ENCODE measurements at regions not wholly inside any gene's neighbourhood (a gene's known extent, or its start where the extent isn't known, plus 50 kb on each side); places are given as distances from the start of the nearest gene placed in this dataset.

DNA sequence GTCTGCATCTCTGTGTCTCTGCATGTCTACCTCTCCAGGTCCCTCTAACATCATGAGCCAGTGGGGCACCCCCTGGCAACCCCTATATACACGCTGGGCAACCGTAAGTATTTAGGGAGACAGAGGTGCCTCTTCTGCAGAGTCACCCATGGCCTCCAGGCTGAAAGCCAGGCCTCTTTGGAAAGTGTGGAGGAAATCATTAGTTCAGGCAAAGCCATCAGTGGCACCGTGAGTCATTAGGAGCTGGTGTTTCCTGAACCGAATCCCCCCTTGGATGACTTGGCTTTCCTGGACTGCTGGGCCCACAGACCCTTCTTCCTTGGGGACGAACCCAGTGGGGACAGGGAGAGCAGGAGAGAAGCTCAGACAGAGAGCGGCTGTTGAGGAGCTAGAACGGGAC lies 174.8 kb downstream of the OLFM1 start:
- no peak for DNase-seq (ENCODE audit: low read depth in 1 of 2, low spot score in 1 of 2)
- TF ChIP-seq PHF8 (IDR thresholded peaks at IDR 0.05; ENCODE audit: borderline replicate concordance, low read depth), result no peak
- no peak for TF ChIP-seq CBX8 (IDR thresholded peaks at IDR 0.05)
- no peak for TF ChIP-seq RAD21 (conservative IDR thresholded peaks at IDR 0.05 in 1 of 2, IDR thresholded peaks at IDR 0.05 in 1 of 2)
- TF ChIP-seq SMC3 (IDR thresholded peaks at IDR 0.05), result no peak
- TF ChIP-seq SREBF2 (IDR thresholded peaks at IDR 0.05), result no peak
- no peak for TF ChIP-seq HEYL (CRISPR knock-in tag; IDR thresholded peaks at IDR 0.05)
- TF ChIP-seq, protein P1, sequence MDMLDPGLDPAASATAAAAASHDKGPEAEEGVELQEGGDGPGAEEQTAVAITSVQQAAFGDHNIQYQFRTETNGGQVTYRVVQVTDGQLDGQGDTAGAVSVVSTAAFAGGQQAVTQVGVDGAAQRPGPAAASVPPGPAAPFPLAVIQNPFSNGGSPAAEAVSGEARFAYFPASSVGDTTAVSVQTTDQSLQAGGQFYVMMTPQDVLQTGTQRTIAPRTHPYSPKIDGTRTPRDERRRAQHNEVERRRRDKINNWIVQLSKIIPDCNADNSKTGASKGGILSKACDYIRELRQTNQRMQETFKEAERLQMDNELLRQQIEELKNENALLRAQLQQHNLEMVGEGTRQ (IDR thresholded peaks at IDR 0.05), result no peak
- TF ChIP-seq CHD4 (IDR thresholded peaks at IDR 0.05; ENCODE audit: borderline replicate concordance), result no peak
- TF ChIP-seq TP53 (CRISPR knock-in tag; IDR thresholded peaks at IDR 0.05), result no peak
- no peak for TF ChIP-seq NR3C1 (IDR thresholded peaks at IDR 0.05)
- TF ChIP-seq ATOH8 (CRISPR knock-in tag; IDR thresholded peaks at IDR 0.05; ENCODE audit: low read depth), result no peak
- TF ChIP-seq MAZ (IDR thresholded peaks at IDR 0.05; ENCODE audit: borderline replicate concordance, low read depth, low read length), result no peak
- TF ChIP-seq HOXB5 (CRISPR knock-in tag; IDR thresholded peaks at IDR 0.05), result no peak
- no peak for TF ChIP-seq CHD2 (IDR thresholded peaks at IDR 0.05; ENCODE audit: low read length, partially characterized antibody)
- no peak for TF ChIP-seq RFX5 (IDR thresholded peaks at IDR 0.05)
- no peak for TF ChIP-seq ZSCAN20 (CRISPR knock-in tag; IDR thresholded peaks at IDR 0.05)
- H3K4me2 ChIP-seq, result no peak overlapping the region
- CTCF ChIA-PET, result no interaction called here
- H3K27ac ChIP-seq, result no peak overlapping the region
- FAIRE-seq, result no peak
- ATAC-seq, result no peak
- no peaks in the 10 kb centered on the region for H3K9me3 ChIP-seq
- POLR2A ChIA-PET, result no interaction called here
- no peak overlapping the region for H3K4me3 ChIP-seq
- no peaks in the 10 kb centered on the region for H3K4me1 ChIP-seq
- WGBS (ENCODE audit: missing lambda C conversion rate), result 39% methylated on average over 7 of the region's 7 CpGs

GRCh38 chr9:135263511-135263910 lies 176.0 kb downstream of the OLFM1 start:
- WGBS (ENCODE audit: missing lambda C conversion rate), result 11% methylated on average over 2 of the region's 5 CpGs
- CTCF ChIA-PET, result interaction anchor here (1.8 kb wide), 1 partner anchor 149 kb away, joined by 4 read pairs; no protein-coding TSS in a partner anchor
- no peak overlapping the region for H3K4me3 ChIP-seq
- ATAC-seq (no peak; a peak in 2 of 6 replicates), DNase-seq (ENCODE audit: low read depth in 1 of 2, low spot score in 1 of 2) (no peak), FAIRE-seq (no peak)
- POLR2A ChIA-PET, result no interaction called here
- H3K4me1 ChIP-seq, result no peaks in the 10 kb centered on the region
- no peak for TF ChIP-seq SMC3 (IDR thresholded peaks at IDR 0.05)
- no peak for TF ChIP-seq REST (IDR thresholded peaks at IDR 0.05)
- TF ChIP-seq FOXS1 (CRISPR knock-in tag; IDR thresholded peaks at IDR 0.05), result no peak
- no peak for TF ChIP-seq PHF8 (IDR thresholded peaks at IDR 0.05; ENCODE audit: borderline replicate concordance, low read depth)
- TF ChIP-seq HOXB5 (CRISPR knock-in tag; IDR thresholded peaks at IDR 0.05), result no peak
- TF ChIP-seq RNF2 (IDR thresholded peaks at IDR 0.05; ENCODE audit: borderline replicate concordance, low read depth), result no peak
- no peak for TF ChIP-seq TP53 (CRISPR knock-in tag; IDR thresholded peaks at IDR 0.05)
- TF ChIP-seq POLR2AphosphoS2 (conservative IDR thresholded peaks at IDR 0.05; ENCODE audit: low read length), result no peak
- no peak for TF ChIP-seq ZFP36 (IDR thresholded peaks at IDR 0.05; ENCODE audit: borderline replicate concordance, partially characterized antibody)
- no peak for TF ChIP-seq RAD21 (conservative IDR thresholded peaks at IDR 0.05 in 1 of 2, IDR thresholded peaks at IDR 0.05 in 1 of 2)
- H3K27ac ChIP-seq, result no peak overlapping the region
- no peaks in the 10 kb centered on the region for H3K9me3 ChIP-seq
- no peak overlapping the region for H3K4me2 ChIP-seq

Data from A549 (cell line).